ENCODE measurements at regions not wholly inside any gene's neighbourhood (a gene's known extent, or its start where the extent isn't known, plus 50 kb on each side); places are given as distances from the start of the nearest gene placed in this dataset.

DNA sequence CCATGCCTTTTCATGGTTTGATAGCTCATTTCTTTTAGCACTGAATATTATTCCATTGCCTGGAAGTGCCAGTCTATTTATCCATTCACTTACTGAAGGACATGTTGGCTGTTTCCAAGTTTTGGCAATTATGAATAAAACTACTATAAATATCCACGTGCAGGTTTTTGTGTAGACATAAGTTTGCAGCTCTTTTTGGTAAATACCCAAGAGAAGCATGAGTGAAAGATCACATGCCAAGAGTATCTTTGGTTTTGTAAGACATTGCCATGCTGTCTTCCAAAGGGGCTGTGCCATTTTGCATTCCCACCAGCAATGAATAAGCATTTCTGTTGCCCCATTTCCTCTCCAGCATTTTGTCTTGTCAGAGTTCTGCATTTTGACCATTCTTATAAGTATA, 120.9 kb downstream of the MANEA start:
- H4K20me1 ChIP-seq (ENCODE audit: insufficient read depth, low read length) = no peaks in the 10 kb centered on the region
- no peak overlapping the region for H2AFZ ChIP-seq (ENCODE audit: low read length)
- H3F3A ChIP-seq (ENCODE audit: insufficient read depth, low read length) = no peaks in the 10 kb centered on the region
- H3K9ac ChIP-seq (ENCODE audit: low read length) = no peak overlapping the region
- no peaks in the 10 kb centered on the region for H3K9me3 ChIP-seq (ENCODE audit: low read length)
- no peaks in the 10 kb centered on the region for H3K27me3 ChIP-seq (ENCODE audit: insufficient read depth, low read length)
- no peak overlapping the region for H3K27ac ChIP-seq (ENCODE audit: low read depth, low read length, poor library complexity, severe bottlenecking)
- H3K36me3 ChIP-seq (ENCODE audit: insufficient read depth, low read length) = no peaks in the 10 kb centered on the region
- H3K79me2 ChIP-seq (ENCODE audit: insufficient read depth, low read length) = no peaks in the 10 kb centered on the region
- no peaks in the 10 kb centered on the region for H3K9me2 ChIP-seq (ENCODE audit: low read depth, low read length)
- H3K4me3 ChIP-seq (ENCODE audit: low read depth, low read length, poor library complexity, severe bottlenecking) = no peak overlapping the region
- TF ChIP-seq, protein P1, sequence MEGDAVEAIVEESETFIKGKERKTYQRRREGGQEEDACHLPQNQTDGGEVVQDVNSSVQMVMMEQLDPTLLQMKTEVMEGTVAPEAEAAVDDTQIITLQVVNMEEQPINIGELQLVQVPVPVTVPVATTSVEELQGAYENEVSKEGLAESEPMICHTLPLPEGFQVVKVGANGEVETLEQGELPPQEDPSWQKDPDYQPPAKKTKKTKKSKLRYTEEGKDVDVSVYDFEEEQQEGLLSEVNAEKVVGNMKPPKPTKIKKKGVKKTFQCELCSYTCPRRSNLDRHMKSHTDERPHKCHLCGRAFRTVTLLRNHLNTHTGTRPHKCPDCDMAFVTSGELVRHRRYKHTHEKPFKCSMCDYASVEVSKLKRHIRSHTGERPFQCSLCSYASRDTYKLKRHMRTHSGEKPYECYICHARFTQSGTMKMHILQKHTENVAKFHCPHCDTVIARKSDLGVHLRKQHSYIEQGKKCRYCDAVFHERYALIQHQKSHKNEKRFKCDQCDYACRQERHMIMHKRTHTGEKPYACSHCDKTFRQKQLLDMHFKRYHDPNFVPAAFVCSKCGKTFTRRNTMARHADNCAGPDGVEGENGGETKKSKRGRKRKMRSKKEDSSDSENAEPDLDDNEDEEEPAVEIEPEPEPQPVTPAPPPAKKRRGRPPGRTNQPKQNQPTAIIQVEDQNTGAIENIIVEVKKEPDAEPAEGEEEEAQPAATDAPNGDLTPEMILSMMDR (IDR thresholded peaks at IDR 0.05; ENCODE audit: low read length) = no peak
- H3K4me1 ChIP-seq (ENCODE audit: insufficient read depth, low read length, severe bottlenecking) = no peaks in the 10 kb centered on the region
- H3K4me2 ChIP-seq (ENCODE audit: low read length) = no peak overlapping the region

DNA sequence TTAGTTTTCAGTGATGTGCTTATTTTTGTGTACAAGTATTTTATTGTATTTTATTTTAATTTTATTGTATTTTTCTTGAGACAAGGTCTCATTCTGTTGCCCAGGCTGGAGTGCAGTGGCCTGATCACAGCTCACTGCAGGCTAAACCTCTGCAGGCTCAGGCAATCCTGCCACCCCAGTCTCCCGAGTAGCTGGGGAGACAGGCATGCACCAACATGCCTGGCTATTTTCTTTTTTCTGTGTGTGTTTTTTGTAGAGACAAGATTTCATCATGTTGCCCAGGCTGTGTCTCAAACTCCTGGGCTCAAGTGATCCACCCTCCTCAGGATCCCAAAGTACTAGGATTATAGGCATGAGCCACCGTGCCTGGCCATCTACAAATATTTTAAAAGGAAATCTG, 146.3 kb downstream of the MANEA start:
- H3K9ac ChIP-seq (ENCODE audit: low read length) = no peak overlapping the region
- no peak overlapping the region for H3K4me3 ChIP-seq (ENCODE audit: low read depth, low read length, poor library complexity, severe bottlenecking)
- no peaks in the 10 kb centered on the region for H3K36me3 ChIP-seq (ENCODE audit: insufficient read depth, low read length)
- H3F3A ChIP-seq (ENCODE audit: insufficient read depth, low read length) = no peaks in the 10 kb centered on the region
- H3K27me3 ChIP-seq (ENCODE audit: insufficient read depth, low read length) = no peaks in the 10 kb centered on the region
- no peak overlapping the region for H3K27ac ChIP-seq (ENCODE audit: low read depth, low read length, poor library complexity, severe bottlenecking)
- no peak for TF ChIP-seq EZH2 (IDR thresholded peaks at IDR 0.05; ENCODE audit: borderline replicate concordance, low read length)
- TF ChIP-seq, protein P1 (IDR thresholded peaks at IDR 0.05; ENCODE audit: low read length) = no peak
- no peak overlapping the region for H2AFZ ChIP-seq (ENCODE audit: low read length)
- H3K79me2 ChIP-seq (ENCODE audit: insufficient read depth, low read length) = no peaks in the 10 kb centered on the region
- no peaks in the 10 kb centered on the region for H3K9me3 ChIP-seq (ENCODE audit: low read length)
- H4K20me1 ChIP-seq (ENCODE audit: insufficient read depth, low read length) = no peaks in the 10 kb centered on the region
- no peaks in the 10 kb centered on the region for H3K9me2 ChIP-seq (ENCODE audit: low read depth, low read length)
- no peak overlapping the region for H3K4me2 ChIP-seq (ENCODE audit: low read length)
- H3K4me1 ChIP-seq (ENCODE audit: insufficient read depth, low read length, severe bottlenecking) = no peaks in the 10 kb centered on the region

DNA sequence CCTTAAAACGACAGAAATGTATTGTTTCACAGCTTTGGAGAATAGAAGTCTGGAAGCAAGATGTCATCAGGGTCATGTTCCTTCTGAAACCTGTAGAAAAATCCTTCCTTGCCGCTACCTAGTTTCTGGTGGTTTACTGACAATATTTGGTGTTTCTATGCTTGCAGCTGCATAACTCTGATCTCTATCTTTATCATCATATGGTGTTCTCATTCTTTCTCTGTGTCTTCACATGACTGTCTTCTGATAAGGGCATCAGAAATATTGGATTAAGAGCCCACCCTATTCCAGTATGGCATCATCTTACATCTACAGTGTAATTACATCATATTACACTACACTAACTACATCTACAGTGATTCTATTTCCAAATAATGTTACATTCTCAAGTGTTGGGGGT, 148.0 kb downstream of the MANEA start:
- no peaks in the 10 kb centered on the region for H3K79me2 ChIP-seq (ENCODE audit: insufficient read depth, low read length)
- no peak overlapping the region for H3K27ac ChIP-seq (ENCODE audit: low read depth, low read length, poor library complexity, severe bottlenecking)
- H4K20me1 ChIP-seq (ENCODE audit: insufficient read depth, low read length) = no peaks in the 10 kb centered on the region
- no peaks in the 10 kb centered on the region for H3F3A ChIP-seq (ENCODE audit: insufficient read depth, low read length)
- no peaks in the 10 kb centered on the region for H3K27me3 ChIP-seq (ENCODE audit: insufficient read depth, low read length)
- H3K4me1 ChIP-seq (ENCODE audit: insufficient read depth, low read length, severe bottlenecking) = no peaks in the 10 kb centered on the region
- H3K4me3 ChIP-seq (ENCODE audit: low read depth, low read length, poor library complexity, severe bottlenecking) = no peak overlapping the region
- no peak overlapping the region for H3K9ac ChIP-seq (ENCODE audit: low read length)
- no peaks in the 10 kb centered on the region for H3K36me3 ChIP-seq (ENCODE audit: insufficient read depth, low read length)
- TF ChIP-seq, protein P1 (IDR thresholded peaks at IDR 0.05; ENCODE audit: low read length) = no peak
- no peak for TF ChIP-seq EZH2 (IDR thresholded peaks at IDR 0.05; ENCODE audit: borderline replicate concordance, low read length)
- H3K9me2 ChIP-seq (ENCODE audit: low read depth, low read length) = no peaks in the 10 kb centered on the region
- H3K4me2 ChIP-seq (ENCODE audit: low read length) = no peak overlapping the region
- H3K9me3 ChIP-seq (ENCODE audit: low read length) = no peaks in the 10 kb centered on the region
- no peak overlapping the region for H2AFZ ChIP-seq (ENCODE audit: low read length)
